Chondrocyte (in vitro differentiated cells): ENCODE measurements at regions not wholly inside any gene's neighbourhood (a gene's known extent, or its start where the extent isn't known, plus 50 kb on each side); places are given as distances from the start of the nearest gene placed in this dataset.

Experiments
- DNase-seq: peaks from one replicate; pipeline ENCODE4 v3.0.0; 2021; ENCODE audit warnings: mixed read lengths, low spot score
- H3K27ac Mint-ChIP-seq: one replicate; pipeline ENCODE4 v1.8.0; 2021; ENCODE audit warnings: mild to moderate bottlenecking, moderate library complexity, mixed read lengths; ENCODE audit not compliant: unreplicated experiment
- H3K27me3 Mint-ChIP-seq: 2 replicates; pipeline ENCODE4 v1.8.0; 2021; ENCODE audit warnings: low read depth, mixed read lengths
- H3K36me3 Mint-ChIP-seq: 2 replicates; pipeline ENCODE4 v1.8.0; 2021; ENCODE audit warnings: low read depth, mixed read lengths
- H3K4me1 Mint-ChIP-seq: 2 replicates; pipeline ENCODE4 v1.8.0; 2021; ENCODE audit warnings: low read depth, mild to moderate bottlenecking, mixed read lengths
- H3K4me3 Mint-ChIP-seq: one replicate; pipeline ENCODE4 v1.8.0; 2021; ENCODE audit warnings: mild to moderate bottlenecking, moderate library complexity, mixed read lengths; ENCODE audit not compliant: unreplicated experiment
- H3K9me3 Mint-ChIP-seq: 2 replicates; pipeline ENCODE4 v1.8.0; 2021; ENCODE audit warnings: low read depth, mixed read lengths
- CTCF ChIP-seq: fragments of 200-600 bp; sonication (generic); IDR thresholded peaks from 2 replicates; pipeline ENCODE4 v1.5.0; 2021; ENCODE audit warnings: antibody characterized with exemption, mild to moderate bottlenecking, moderate library complexity

GRCh38 chr7:145211211-145211610 is 375.4 kb upstream of the TPK1 start:
- Mint-ChIP-seq H3K4me1 (no peaks in the 10 kb centered on the region), H3K4me3 (no peak overlapping the region), H3K36me3 (peaks cover 4% of the 10 kb centered on the region), H3K9me3 (peaks cover 35% of the 10 kb centered on the region), H3K27me3 (no peaks in the 10 kb centered on the region), H3K27ac (no peak overlapping the region)
- no peak for TF ChIP-seq CTCF
- DNase-seq = no peak

GRCh38 chr7:145193951-145194350 is 358.1 kb upstream of the TPK1 start:
- no peaks in the 10 kb centered on the region for H3K4me1 Mint-ChIP-seq
- DNase-seq = no peak
- TF ChIP-seq CTCF = no peak
- no peak overlapping the region for H3K27ac Mint-ChIP-seq
- no peaks in the 10 kb centered on the region for H3K27me3 Mint-ChIP-seq
- peaks cover 6% of the 10 kb centered on the region for H3K9me3 Mint-ChIP-seq
- H3K36me3 Mint-ChIP-seq = no peaks in the 10 kb centered on the region
- H3K4me3 Mint-ChIP-seq = no peak overlapping the region

- TF ChIP-seq CTCF = no peak
- no peaks in the 10 kb centered on the region for H3K4me1 Mint-ChIP-seq
- H3K27ac Mint-ChIP-seq = no peak overlapping the region
- peaks cover 4% of the 10 kb centered on the region for H3K9me3 Mint-ChIP-seq
- H3K27me3 Mint-ChIP-seq = no peaks in the 10 kb centered on the region
- H3K4me3 Mint-ChIP-seq = no peak overlapping the region
- no peak for DNase-seq
- H3K36me3 Mint-ChIP-seq = no peaks in the 10 kb centered on the region
Observed at GRCh38 chr7:145184956-145185355, 349.1 kb upstream of the TPK1 start.

GRCh38 chr7:145183069-145183468 is 347.2 kb upstream of the TPK1 start:
- Mint-ChIP-seq H3K4me3 (no peak overlapping the region), H3K9me3 (no peaks in the 10 kb centered on the region), H3K36me3 (no peaks in the 10 kb centered on the region), H3K27me3 (no peaks in the 10 kb centered on the region), H3K27ac (no peak overlapping the region), H3K4me1 (no peaks in the 10 kb centered on the region)
- no peak for DNase-seq
- no peak for TF ChIP-seq CTCF

- H3K9me3 Mint-ChIP-seq = peaks cover 13% of the 10 kb centered on the region
- no peak overlapping the region for H3K27ac Mint-ChIP-seq
- H3K4me1 Mint-ChIP-seq = no peaks in the 10 kb centered on the region
- H3K4me3 Mint-ChIP-seq = no peak overlapping the region
- H3K36me3 Mint-ChIP-seq = no peaks in the 10 kb centered on the region
- no peak for TF ChIP-seq CTCF
- H3K27me3 Mint-ChIP-seq = no peaks in the 10 kb centered on the region
- no peak for DNase-seq
Observed at GRCh38 chr7:145175366-145175765, 339.5 kb upstream of the TPK1 start.
